Cardiac muscle cell (in vitro differentiated cells and primary cell): ENCODE measurements at regions not wholly inside any gene's neighbourhood (a gene's known extent, or its start where the extent isn't known, plus 50 kb on each side); places are given as distances from the start of the nearest gene placed in this dataset.
"Not testable (repeated sequence)": the region's sequence is repeated elsewhere in the genome, so short reads cannot be mapped to it uniquely, and the experiment has no call there.

Experiments used
- DNase-seq, 2 donors: peaks; one replicate each; pipeline versions ENCODE4 v3.0.0 to v3.0.0-alpha.2; 2010 to 2017; ENCODE audit warnings: low read depth in 1 of 2, low spot score in 1 of 2
- H3K27ac ChIP-seq: fragments of 200-600 bp; sonication (generic); 2 replicates; pipeline ENCODE4 v1.5.1; 2016
- H3K27me3 ChIP-seq: fragments of 200-600 bp; sonication (generic); 2 replicates; pipeline ENCODE4 v1.6.0; 2016; ENCODE audit warnings: control low read depth
- H3K36me3 ChIP-seq: fragments of 200-600 bp; sonication (generic); 2 replicates; pipeline ENCODE4 v1.5.1; 2016; ENCODE audit warnings: control low read depth
- H3K4me1 ChIP-seq: fragments of 200-600 bp; sonication (generic); 2 replicates; pipeline ENCODE4 v1.8.1; 2017; ENCODE audit warnings: low read depth, mild to moderate bottlenecking, mixed run types
- H3K4me3 ChIP-seq: fragments of 200-600 bp; sonication (generic); 2 replicates; pipeline ENCODE4 v1.5.1; 2016; ENCODE audit warnings: mild to moderate bottlenecking
- H3K9me3 ChIP-seq: fragments of 200-600 bp; sonication (generic); 2 replicates; pipeline ENCODE4 v1.5.1; 2017; ENCODE audit warnings: low read depth, mild to moderate bottlenecking, control low read depth
- CTCF ChIP-seq: IDR thresholded peaks from 2 replicates; pipeline ENCODE4 v1.5.1; 2012; ENCODE audit warnings: low read depth, mild to moderate bottlenecking, low read length

- TF ChIP-seq CTCF, result no peak
- Histone ChIP-seq H3K4me3 (no peak overlapping the region), H3K27me3 (no peaks in the 10 kb centered on the region), H3K9me3 (no peaks in the 10 kb centered on the region), H3K4me1 (no peaks in the 10 kb centered on the region), H3K27ac (no peak overlapping the region), H3K36me3 (no peaks in the 10 kb centered on the region)
- no peak for DNase-seq
Measured at GRCh38 chr2:176789751-176790150, 422.8 kb upstream of the HNRNPA3 start.

- DNase-seq, result no peak
- Histone ChIP-seq H3K36me3 (no peaks in the 10 kb centered on the region), H3K27ac (no peak overlapping the region), H3K4me1 (no peaks in the 10 kb centered on the region), H3K9me3 (no peaks in the 10 kb centered on the region), H3K4me3 (no peak overlapping the region), H3K27me3 (no peaks in the 10 kb centered on the region)
- TF ChIP-seq CTCF, result no peak
Measured at GRCh38 chr2:176790468-176790867, 422.1 kb upstream of the HNRNPA3 start.

- Histone ChIP-seq H3K27me3 (no peaks in the 10 kb centered on the region), H3K9me3 (no peaks in the 10 kb centered on the region), H3K4me1 (no peaks in the 10 kb centered on the region), H3K36me3 (no peaks in the 10 kb centered on the region), H3K4me3 (no peak overlapping the region), H3K27ac (no peak overlapping the region)
- DNase-seq, result no peak
- no peak for TF ChIP-seq CTCF
Measured at GRCh38 chr2:176793792-176794191, 418.8 kb upstream of the HNRNPA3 start.

GRCh38 chr2:176794392-176794791 lies 418.2 kb upstream of the HNRNPA3 start:
- TF ChIP-seq CTCF, result no peak
- Histone ChIP-seq H3K4me3 (no peak overlapping the region), H3K27me3 (no peaks in the 10 kb centered on the region), H3K36me3 (no peaks in the 10 kb centered on the region), H3K4me1 (no peaks in the 10 kb centered on the region), H3K27ac (no peak overlapping the region), H3K9me3 (no peaks in the 10 kb centered on the region)
- no peak for DNase-seq

GRCh38 chr2:176795823-176796222 lies 416.8 kb upstream of the HNRNPA3 start:
- TF ChIP-seq CTCF, result no peak
- H3K9me3 ChIP-seq, result no peaks in the 10 kb centered on the region

GRCh38 chr2:176796677-176797076 lies 415.9 kb upstream of the HNRNPA3 start:
- H3K27ac ChIP-seq, H3K4me3 ChIP-seq, DNase-seq, H3K36me3 ChIP-seq, H3K4me1 ChIP-seq, H3K9me3 ChIP-seq, H3K27me3 ChIP-seq: not testable (repeated sequence)

More at GRCh38 chr2:176795823-176796222, 416.8 kb upstream of the HNRNPA3 start:
- no peak overlapping the region for H3K27ac ChIP-seq
- no peaks in the 10 kb centered on the region for H3K36me3 ChIP-seq
- no peak for DNase-seq
- no peaks in the 10 kb centered on the region for H3K4me1 ChIP-seq
- no peak overlapping the region for H3K4me3 ChIP-seq
- H3K27me3 ChIP-seq, result no peaks in the 10 kb centered on the region
